Activated B cell treated with CpG ODN at 0.5 μM for 24 hours (primary cell): ENCODE measurements at regions not wholly inside any gene's neighbourhood (a gene's known extent, or its start where the extent isn't known, plus 50 kb on each side); places are given as distances from the start of the nearest gene placed in this dataset.

ENCODE experiments used
- ATAC-seq: fragments of 200-7000 bp; cut with Tn5 transposase; one replicate; pipeline ENCODE4 v1.10.0; 2021; ENCODE audit warnings: low read depth, mild to moderate bottlenecking, moderate library complexity
- CTCF ChIA-PET: fragments of 350-600 bp; sonication (Branson Sonifier 250); formaldehyde crosslinking; loops from one replicate; lab custom pipeline; 2021; ENCODE audit warnings: antibody characterized with exemption; lab: Charles Lee
- POLR2A ChIA-PET: fragments of 350-600 bp; sonication (Branson Sonifier 250); formaldehyde crosslinking; loops from one replicate; lab custom pipeline; 2021; ENCODE audit warnings: antibody characterized with exemption; lab: Charles Lee
- DNase-seq: peaks from one replicate; pipeline ENCODE4 v3.0.0; 2022
- H3K27ac Mint-ChIP-seq: one replicate; pipeline ENCODE4 v1.8.0; 2020; ENCODE audit warnings: mixed read lengths
- H3K27me3 Mint-ChIP-seq: one replicate; pipeline ENCODE4 v1.8.0; 2021; ENCODE audit warnings: mixed read lengths
- H3K36me3 Mint-ChIP-seq: one replicate; pipeline ENCODE4 v1.8.0; 2021; ENCODE audit warnings: low read depth, mixed read lengths
- H3K4me1 Mint-ChIP-seq: one replicate; pipeline ENCODE4 v1.8.0; 2021; ENCODE audit warnings: mixed read lengths
- H3K4me3 Mint-ChIP-seq: one replicate; pipeline ENCODE4 v1.8.0; 2020; ENCODE audit warnings: mild to moderate bottlenecking, mixed read lengths
- H3K9me3 Mint-ChIP-seq: one replicate; pipeline ENCODE4 v1.8.0; 2020; ENCODE audit warnings: mixed read lengths
- CTCF ChIP-seq: fragments of 200-600 bp; IDR thresholded peaks from one replicate; pipeline ENCODE4 v1.8.0; 2022; ENCODE audit warnings: antibody characterized with exemption, mild to moderate bottlenecking
- intact Hi-C: fragments of 100-400 bp; cut with micrococcal nuclease; formaldehyde crosslinking; loops from one replicate; pipeline ENCODE4 v1.15.1; 2024

DNA sequence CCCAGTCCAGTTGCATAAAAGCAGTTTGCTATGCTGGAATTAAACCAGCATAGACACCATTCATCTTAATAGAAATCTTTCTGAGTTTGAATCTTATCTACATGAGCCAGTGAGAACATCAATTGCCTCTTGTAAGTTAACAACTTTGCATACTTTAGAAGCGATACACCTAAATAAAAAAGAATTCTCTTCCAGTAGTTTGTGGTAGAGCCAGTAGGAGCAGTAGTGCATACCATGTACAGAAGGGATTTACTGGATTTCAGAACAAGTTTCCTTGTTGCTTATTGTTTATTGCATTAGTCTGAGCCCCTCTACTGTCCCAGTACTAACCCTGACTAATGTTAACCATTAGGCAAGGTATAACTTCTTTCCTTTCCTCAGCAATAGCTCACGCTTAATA, 313.1 kb downstream of the TGFB2 start:
- TF ChIP-seq CTCF: no peak
- Mint-ChIP-seq H3K4me3 (no peak overlapping the region), H3K27me3 (peaks cover 5% of the 10 kb centered on the region), H3K4me1 (no peaks in the 10 kb centered on the region), H3K27ac (no peak overlapping the region), H3K9me3 (no peaks in the 10 kb centered on the region), H3K36me3 (no peaks in the 10 kb centered on the region)
- ChIA-PET CTCF (no interaction called here), POLR2A (no interaction called here)
- intact Hi-C loops: no loop called here
- DNase-seq (no peak), ATAC-seq (no peak)

GRCh38 chr1:218658899-218659298, 313.8 kb downstream of the TGFB2 start:
- DNase-seq (no peak), ATAC-seq (no peak)
- Mint-ChIP-seq H3K27me3 (peaks cover 5% of the 10 kb centered on the region), H3K27ac (no peak overlapping the region), H3K4me1 (no peaks in the 10 kb centered on the region), H3K36me3 (no peaks in the 10 kb centered on the region), H3K9me3 (no peaks in the 10 kb centered on the region), H3K4me3 (no peak overlapping the region)
- TF ChIP-seq CTCF: no peak
- CTCF ChIA-PET: no interaction called here
- POLR2A ChIA-PET: no interaction called here
- intact Hi-C loops: no loop called here

DNA sequence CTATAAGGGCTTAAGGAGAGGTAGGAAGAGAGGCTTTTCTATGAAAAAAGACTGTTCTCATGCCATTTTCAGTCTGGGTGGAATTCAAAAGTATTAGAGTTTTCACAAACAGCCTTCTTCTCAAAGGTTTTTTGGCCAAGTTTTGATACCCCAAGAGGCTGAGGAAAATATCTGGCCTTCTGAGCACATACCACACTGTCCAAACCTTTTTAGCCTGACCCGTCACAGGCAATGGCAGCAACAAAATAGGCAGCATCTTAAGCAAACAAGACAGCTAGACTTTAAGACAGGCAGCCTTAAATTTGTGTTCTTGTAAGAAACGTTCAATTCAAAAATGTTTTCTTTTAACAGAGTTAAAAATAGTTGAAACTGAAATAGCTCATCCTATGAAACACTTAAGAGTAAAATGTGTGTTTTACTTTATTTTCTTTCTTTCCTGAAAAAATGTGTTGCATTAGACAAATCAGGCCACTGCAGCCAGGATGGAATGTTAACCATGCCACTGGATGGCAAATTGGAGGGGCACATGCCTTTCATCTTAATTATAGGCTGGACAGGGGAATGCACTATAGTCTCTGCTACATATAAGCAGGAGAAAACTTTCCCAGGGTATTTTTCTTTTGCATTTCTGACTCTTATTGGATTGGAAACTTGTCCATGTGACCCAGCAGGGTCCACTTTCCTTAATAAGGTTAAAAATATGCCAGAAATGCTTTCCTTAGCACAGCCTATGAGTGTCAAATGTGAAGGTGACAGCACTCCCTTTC, 315.0 kb downstream of the TGFB2 start:
- Mint-ChIP-seq H3K36me3 (no peaks in the 10 kb centered on the region), H3K9me3 (no peaks in the 10 kb centered on the region), H3K4me3 (no peak overlapping the region), H3K27ac (no peak overlapping the region), H3K27me3 (peaks cover 5% of the 10 kb centered on the region), H3K4me1 (no peaks in the 10 kb centered on the region)
- no peak for TF ChIP-seq CTCF
- ATAC-seq (no peak), DNase-seq (no peak)
- ChIA-PET POLR2A (no interaction called here), CTCF (no interaction called here)
- intact Hi-C loops: no loop called here

- no peak for DNase-seq
- CTCF ChIA-PET: no interaction called here
- POLR2A ChIA-PET: no interaction called here
- H3K27ac Mint-ChIP-seq: no peak overlapping the region
- H3K4me1 Mint-ChIP-seq: no peaks in the 10 kb centered on the region
- no peak for ATAC-seq
- H3K36me3 Mint-ChIP-seq: no peaks in the 10 kb centered on the region
- no peak overlapping the region for H3K4me3 Mint-ChIP-seq
- intact Hi-C loops: no loop called here
- H3K9me3 Mint-ChIP-seq: no peaks in the 10 kb centered on the region
- TF ChIP-seq CTCF: no peak
- H3K27me3 Mint-ChIP-seq: peaks cover 5% of the 10 kb centered on the region
These were observed 315.5 kb downstream of the TGFB2 start for GRCh38 chr1:218660678-218661053.

DNA sequence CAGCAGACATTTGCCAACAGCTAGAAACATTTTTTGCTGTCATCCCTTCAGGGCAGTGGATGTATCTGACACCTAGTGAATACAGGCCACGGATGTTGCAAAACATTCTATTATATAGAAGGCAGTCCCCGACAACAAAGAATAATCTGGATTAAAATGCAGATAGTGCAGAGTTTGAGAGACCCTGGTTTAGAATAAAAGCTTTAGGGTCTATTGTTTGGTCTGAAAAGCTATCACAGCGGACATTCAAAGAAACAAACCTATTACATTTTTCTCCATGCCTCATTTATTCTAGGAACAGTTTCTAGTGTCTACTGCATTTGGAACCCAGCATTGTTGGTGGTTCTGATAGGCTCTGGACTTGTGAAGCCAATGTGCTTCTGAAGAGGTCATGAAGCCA, 316.3 kb downstream of the TGFB2 start:
- no peak for TF ChIP-seq CTCF
- H3K9me3 Mint-ChIP-seq: peaks cover 3% of the 10 kb centered on the region
- no peak for ATAC-seq
- ChIA-PET CTCF (no interaction called here), POLR2A (no interaction called here)
- peaks cover 5% of the 10 kb centered on the region for H3K27me3 Mint-ChIP-seq
- H3K4me1 Mint-ChIP-seq: no peaks in the 10 kb centered on the region
- no peak for DNase-seq
- H3K27ac Mint-ChIP-seq: no peak overlapping the region
- no peak overlapping the region for H3K4me3 Mint-ChIP-seq
- intact Hi-C loops: no loop called here
- H3K36me3 Mint-ChIP-seq: no peaks in the 10 kb centered on the region
